RWPE1 (cell line): ENCODE measurements at regions not wholly inside any gene's neighbourhood (a gene's known extent, or its start where the extent isn't known, plus 50 kb on each side); places are given as distances from the start of the nearest gene placed in this dataset.
"Not testable (repeated sequence)": the region's sequence is repeated elsewhere in the genome, so short reads cannot be mapped to it uniquely, and the experiment has no call there.

Experiments
- CTCF ChIA-PET: fragments of 350-600 bp; sonication (Branson Sonifier 250); formaldehyde crosslinking; extraction: SDS; loops from one replicate; lab custom pipeline; 2021; lab: Yijun Ruan, JAX
- POLR2A ChIA-PET: fragments of 400-600 bp; formaldehyde crosslinking; extraction: SDS; loops from one replicate; lab custom pipeline; 2020; ENCODE audit warnings: antibody characterized with exemption; ENCODE audit not compliant: low non-redundant PET; lab: Yijun Ruan, JAX
- DNase-seq: peaks from one replicate; pipeline ENCODE4 v3.0.0; 2012; ENCODE audit warnings: low spot score
- H3K27ac ChIP-seq: fragments of 450-650 bp; 2 replicates; pipeline ENCODE4 v1.5.1; 2017
- CTCF ChIP-seq: fragments of 450-650 bp; conservative IDR thresholded peaks from 2 replicates; pipeline ENCODE4 v1.5.1; 2017; ENCODE audit warnings: low read depth, mild to moderate bottlenecking

GRCh38 chr12:17060260-17060659, 454.3 kb upstream of the LMO3 start:
- no peak for TF ChIP-seq CTCF
- CTCF ChIA-PET, result no interaction called here
- H3K27ac ChIP-seq, result no peak overlapping the region
- peak; percentile 43 for DNase-seq
- POLR2A ChIA-PET, result no interaction called here

- no peak for TF ChIP-seq CTCF
- H3K27ac ChIP-seq, result no peak overlapping the region
- ChIA-PET POLR2A (no interaction called here), CTCF (no interaction called here)
- no peak for DNase-seq
Observed at GRCh38 chr12:17056546-17056945, 450.6 kb upstream of the LMO3 start.

GRCh38 chr12:17038923-17039322, 433.0 kb upstream of the LMO3 start:
- no peak for TF ChIP-seq CTCF
- CTCF ChIA-PET, result no interaction called here
- POLR2A ChIA-PET, result no interaction called here
- no peak for DNase-seq
- H3K27ac ChIP-seq, result no peak overlapping the region

- no peak overlapping the region for H3K27ac ChIP-seq
- no peak for TF ChIP-seq CTCF
- DNase-seq, result no peak
- CTCF ChIA-PET, result no interaction called here
- POLR2A ChIA-PET, result no interaction called here
Observed at GRCh38 chr12:17035372-17035771, 429.4 kb upstream of the LMO3 start.

GRCh38 chr12:17030338-17030737, 424.4 kb upstream of the LMO3 start:
- ChIA-PET POLR2A (no interaction called here), CTCF (interaction anchor here (0.7 kb wide), 1 partner anchor 14 kb away, joined by 3 read pairs; no protein-coding TSS in a partner anchor)

GRCh38 chr12:17028348-17028747, 422.4 kb upstream of the LMO3 start:
- TF ChIP-seq CTCF, result no peak
- no peak for DNase-seq
- POLR2A ChIA-PET, result no interaction called here
- CTCF ChIA-PET, result interaction anchor here (0.6 kb wide), 2 partner anchors 227 to 425 kb away, joined by 4 read pairs; no protein-coding TSS in a partner anchor
- H3K27ac ChIP-seq, result no peak overlapping the region

More at GRCh38 chr12:17030338-17030737, 424.4 kb upstream of the LMO3 start:
- TF ChIP-seq CTCF, result no peak
- DNase-seq, result no peak
- no peak overlapping the region for H3K27ac ChIP-seq

- POLR2A ChIA-PET, H3K27ac ChIP-seq, CTCF ChIA-PET, DNase-seq: not testable (repeated sequence)
Observed at GRCh38 chr12:17025424-17025823, 419.5 kb upstream of the LMO3 start.
